HG03469 (cell line): ENCODE measurements at regions not wholly inside any gene's neighbourhood (a gene's known extent, or its start where the extent isn't known, plus 50 kb on each side); places are given as distances from the start of the nearest gene placed in this dataset.
"Not testable (repeated sequence)": the region's sequence is repeated elsewhere in the genome, so short reads cannot be mapped to it uniquely, and the experiment has no call there.

Experiments
- ATAC-seq: cut with Tn5 transposase; IDR thresholded peaks from one replicate; pipeline ENCODE4 v1.9.1; 2021; ENCODE audit warnings: mild to moderate bottlenecking, moderate library complexity, moderate number of reproducible peaks; ENCODE audit not compliant: unreplicated experiment

- no peak for ATAC-seq
Observed at GRCh38 chr2:228369400-228370031, 188.0 kb upstream of the SPHKAP start.

GRCh38 chr2:228367356-228367755 is 185.9 kb upstream of the SPHKAP start:
- ATAC-seq, result no peak

- no peak for ATAC-seq
Observed at GRCh38 chr2:228359473-228359872, 178.0 kb upstream of the SPHKAP start.

GRCh38 chr2:228355897-228356296 is 174.4 kb upstream of the SPHKAP start:
- ATAC-seq, result no peak

- not testable (repeated sequence) for ATAC-seq
Observed at GRCh38 chr2:228352980-228353379, 171.5 kb upstream of the SPHKAP start.

- ATAC-seq, result no peak
Observed at GRCh38 chr2:228352048-228352447, 170.6 kb upstream of the SPHKAP start.

GRCh38 chr2:228348516-228349064 is 167.1 kb upstream of the SPHKAP start:
- no peak for ATAC-seq

GRCh38 chr2:228344531-228344930 is 163.0 kb upstream of the SPHKAP start:
- ATAC-seq, result no peak

- no peak for ATAC-seq
Observed at GRCh38 chr2:228339525-228339924, 158.0 kb upstream of the SPHKAP start.

GRCh38 chr2:228334180-228334579 is 152.7 kb upstream of the SPHKAP start:
- no peak for ATAC-seq

- ATAC-seq, result no peak
Observed at GRCh38 chr2:228329282-228329681, 147.8 kb upstream of the SPHKAP start.

- ATAC-seq, result no peak
Observed at GRCh38 chr2:228321015-228321414, 139.5 kb upstream of the SPHKAP start.

- no peak for ATAC-seq
Observed at GRCh38 chr2:228318218-228318617, 136.7 kb upstream of the SPHKAP start.

- ATAC-seq, result no peak
Observed at GRCh38 chr2:228312172-228312571, 130.7 kb upstream of the SPHKAP start.

GRCh38 chr2:228303960-228304359 is 122.5 kb upstream of the SPHKAP start:
- no peak for ATAC-seq

GRCh38 chr2:228283491-228284171 is 102.1 kb upstream of the SPHKAP start:
- no peak for ATAC-seq

- no peak for ATAC-seq
Observed at GRCh38 chr2:228282376-228282775, 100.9 kb upstream of the SPHKAP start.

GRCh38 chr2:228273159-228273558 is 91.7 kb upstream of the SPHKAP start:
- no peak for ATAC-seq

GRCh38 chr2:228269351-228269750 is 87.9 kb upstream of the SPHKAP start:
- ATAC-seq, result no peak

- no peak for ATAC-seq
Observed at GRCh38 chr2:228268756-228269155, 87.3 kb upstream of the SPHKAP start.

GRCh38 chr2:228268301-228268700 is 86.8 kb upstream of the SPHKAP start:
- ATAC-seq, result no peak

- no peak for ATAC-seq
Observed at GRCh38 chr2:228263156-228263555, 81.7 kb upstream of the SPHKAP start.
